IMR-90 (cell line): ENCODE measurements at regions not wholly inside any gene's neighbourhood (a gene's known extent, or its start where the extent isn't known, plus 50 kb on each side); places are given as distances from the start of the nearest gene placed in this dataset.

Experiments
- ATAC-seq: fragments of 200-7000 bp; cut with Tn5 transposase; 2 replicates; pipeline ENCODE4 v1.9.1; 2020; ENCODE audit warnings: low read depth, mild to moderate bottlenecking, moderate library complexity
- BruUV-seq: library from RNA; stranded (reverse); fragments of 400-500 nt; replicated peaks from 2 replicates; lab custom pipeline; 2021; lab: Mats Ljungman, UMichigan
- CTCF ChIA-PET: fragments of 300-600 bp; formaldehyde crosslinking; extraction: SDS; loops from one replicate; lab custom pipeline; 2021; ENCODE audit warnings: antibody characterized with exemption; lab: Yijun Ruan, JAX
- POLR2A ChIA-PET: fragments of 300-600 bp; sonication (Branson Sonifier 250); formaldehyde crosslinking; loops from one replicate; lab custom pipeline; 2022; ENCODE audit warnings: antibody characterized with exemption; ENCODE audit not compliant: unreplicated experiment; lab: Charles Lee
- DNase-seq: peaks from one replicate; pipeline ENCODE4 v3.0.0; 2013
- H2AFZ ChIP-seq: replicated peaks from 2 replicates; pipeline ENCODE3; 2013; ENCODE audit warnings: low read length, mild to moderate bottlenecking; ENCODE audit not compliant: poor library complexity
- H2AK5ac ChIP-seq: 2 replicates; pipeline ENCODE4 v1.6.1; 2013; ENCODE audit warnings: low read depth, low read length, inconsistent platforms
- H2AK9ac ChIP-seq: replicated peaks from 2 replicates; pipeline ENCODE3; 2013; ENCODE audit warnings: mild to moderate bottlenecking, low read depth, low read length, moderate library complexity; ENCODE audit not compliant: poor library complexity
- H2BK120ac ChIP-seq: 2 replicates; pipeline ENCODE4 v1.6.1; 2013; ENCODE audit warnings: low read depth, low read length, inconsistent platforms
- H2BK15ac ChIP-seq: 3 replicates; pipeline ENCODE4 v1.6.1; 2013; ENCODE audit warnings: low read depth, low read length, inconsistent platforms
- H2BK20ac ChIP-seq: 2 replicates; pipeline ENCODE4 v1.6.1; 2013; ENCODE audit warnings: low read depth, mild to moderate bottlenecking, inconsistent platforms, low read length, moderate library complexity
- H2BK5ac ChIP-seq: 2 replicates; pipeline ENCODE4 v1.6.1; 2013; ENCODE audit warnings: mild to moderate bottlenecking, low read depth, low read length, inconsistent platforms; ENCODE audit not compliant: poor library complexity, severe bottlenecking
- H3K14ac ChIP-seq: replicated peaks from 2 replicates; pipeline ENCODE4 v1.6.1; 2013; ENCODE audit warnings: low read depth, low read length, inconsistent platforms
- H3K18ac ChIP-seq: 2 replicates; pipeline ENCODE4 v1.6.1; 2013; ENCODE audit warnings: low read depth, low read length, control low read depth
- H3K23ac ChIP-seq: 2 replicates; pipeline ENCODE4 v1.6.1; 2013; ENCODE audit warnings: low read depth, low read length, inconsistent platforms
- H3K27ac ChIP-seq: 2 replicates; pipeline ENCODE4 v1.5.1; 2013; ENCODE audit warnings: mild to moderate bottlenecking, control low read depth, low read length; ENCODE audit not compliant: insufficient read depth
- H3K27me3 ChIP-seq: 2 replicates; pipeline ENCODE4 v1.6.1; 2013; ENCODE audit warnings: low read length; ENCODE audit not compliant: control insufficient read depth, insufficient read depth
- H3K36me3 ChIP-seq: 2 replicates; pipeline ENCODE4 v1.6.1; 2013; ENCODE audit warnings: low read length, mixed read lengths; ENCODE audit not compliant: control insufficient read depth, insufficient read depth
- H3K4ac ChIP-seq: 2 replicates; pipeline ENCODE4 v1.6.1; 2013; ENCODE audit warnings: low read depth, low read length, inconsistent platforms
- H3K4me1 ChIP-seq: 2 replicates; pipeline ENCODE4 v1.6.1; 2013; ENCODE audit warnings: low read length, mixed read lengths; ENCODE audit not compliant: control insufficient read depth, insufficient read depth
- H3K4me2 ChIP-seq: 2 replicates; pipeline ENCODE4 v1.6.1; 2013; ENCODE audit warnings: low read depth, mild to moderate bottlenecking, control low read depth, low read length, moderate library complexity
- H3K4me3 ChIP-seq: 2 replicates; pipeline ENCODE4 v1.5.1; 2013; ENCODE audit warnings: low read depth, mild to moderate bottlenecking, control low read depth, low read length, moderate library complexity; ENCODE audit not compliant: insufficient read depth
- H3K56ac ChIP-seq: 2 replicates; pipeline ENCODE4 v1.6.1; 2013; ENCODE audit warnings: low read length, inconsistent platforms; ENCODE audit not compliant: insufficient read depth; ENCODE audit errors: extremely low read depth
- H3K79me1 ChIP-seq, 2 experiments: 2 replicates each; pipeline ENCODE4 v1.6.1; 2013; ENCODE audit warnings: low read length in 2 of 2, inconsistent platforms in 1 of 2, low read depth in 1 of 2
- H3K9ac ChIP-seq: 2 replicates; pipeline ENCODE4 v1.6.1; 2013; ENCODE audit warnings: low read depth, low read length, control low read depth
- H3K9me1 ChIP-seq: 2 replicates; pipeline ENCODE4 v1.6.1; 2013; ENCODE audit warnings: low read length, inconsistent platforms; ENCODE audit not compliant: insufficient read depth
- H3K9me3 ChIP-seq: 2 replicates; pipeline ENCODE4 v1.6.1; 2013; ENCODE audit warnings: low read length; ENCODE audit not compliant: control insufficient read depth, insufficient read depth
- H4K20me1 ChIP-seq: 2 replicates; pipeline ENCODE4 v1.6.1; 2013; ENCODE audit warnings: low read length, inconsistent platforms; ENCODE audit not compliant: insufficient read depth
- H4K5ac ChIP-seq: 2 replicates; pipeline ENCODE4 v1.6.1; 2013; ENCODE audit warnings: mild to moderate bottlenecking, low read depth, low read length, control low read depth
- H4K8ac ChIP-seq, 2 experiments: 2 replicates each; pipeline ENCODE4 v1.6.1; 2013; ENCODE audit warnings: low read depth in 2 of 2, low read length in 2 of 2, control low read depth in 1 of 2, inconsistent platforms in 1 of 2
- H4K91ac ChIP-seq: 2 replicates; pipeline ENCODE4 v1.6.1; 2013; ENCODE audit warnings: low read depth, low read length, inconsistent platforms; ENCODE audit not compliant: insufficient read depth
- CEBPB ChIP-seq: IDR thresholded peaks from 2 replicates; pipeline ENCODE4 v1.6.1; 2012; ENCODE audit warnings: low read depth, low read length, improper control_type of control experiment
- CTCF ChIP-seq: conservative IDR thresholded peaks from 2 replicates; pipeline ENCODE4 v1.5.1; 2012; ENCODE audit warnings: mild to moderate bottlenecking, low read depth, low read length, improper control_type of control experiment
- POLR2A ChIP-seq: IDR thresholded peaks from 2 replicates; pipeline ENCODE4 v1.6.1; 2012; ENCODE audit warnings: mild to moderate bottlenecking, low read depth, low read length
- RAD21 ChIP-seq: IDR thresholded peaks from 2 replicates; pipeline ENCODE4 v1.6.1; 2012; ENCODE audit warnings: low read length, improper control_type of control experiment
- RCOR1 ChIP-seq: IDR thresholded peaks from 2 replicates; pipeline ENCODE4 v1.6.1; 2012; ENCODE audit warnings: mild to moderate bottlenecking, low read length, improper control_type of control experiment; ENCODE audit not compliant: insufficient replicate concordance
- USF2 ChIP-seq: fragments of 150-350 bp; IDR thresholded peaks from 2 replicates; pipeline ENCODE4 v1.6.1; 2017; ENCODE audit warnings: mild to moderate bottlenecking, antibody characterized with exemption, low read length, low read depth
- WGBS, 2 experiments: methylation state at CpG; one replicate each; pipeline versions ENCODE4 v1.1.5 to v1.1.7; 2013; ENCODE audit warnings: missing lambda C conversion rate in 2 of 2; ENCODE audit not compliant: insufficient read length in 1 of 2; ENCODE audit errors: extremely low coverage in 2 of 2; 5-methylcytosine and 5-hydroxymethylcytosine counted together
- dilution Hi-C: fragments of 300-500 bp; cut with HindIII; formaldehyde crosslinking; loops from one replicate; pipeline ENCODE4 v1.14.3; 2018; ENCODE audit warnings: low sequenced_read_pairs; ENCODE audit not compliant: unreplicated experiment
- in situ Hi-C: fragments of 300-500 bp; cut with MboI; formaldehyde crosslinking; loops from 3 replicates; pipeline ENCODE4 v1.14.3; 2019; ENCODE audit warnings: low sequenced_read_pairs, inconsistent platforms, mixed read lengths
- intact Hi-C: fragments of 100-400 bp; cut with micrococcal nuclease; formaldehyde crosslinking; loops from 2 replicates; pipeline ENCODE4 v1.10.0; 2022

GRCh38 chr16:85971902-85972638 lies 73.1 kb downstream of the IRF8 start:
- Histone ChIP-seq H2AK9ac (no peak overlapping the region), H2BK120ac (no peak overlapping the region), H2BK5ac (no peak overlapping the region), H3K23ac (no peak overlapping the region), H2AFZ (no peak overlapping the region), H2BK15ac (no peak overlapping the region), H3K9ac (no peak overlapping the region), H3K18ac (no peak overlapping the region), H3K36me3 (no peaks in the 10 kb centered on the region), H3K4me2 (no peak overlapping the region), H3K14ac (no peak overlapping the region), H3K4me3 (no peak overlapping the region), H3K9me3 (peaks cover 7% of the 10 kb centered on the region; the same call in 1 of the 2 replicates), H3K4ac (no peak overlapping the region), H2BK20ac (no peak overlapping the region), H3K9me1 (0 out of 2 replicates have a peak, but pooled peaks cover 2% of the 10 kb centered on the region), H4K5ac (no peak overlapping the region), H4K20me1 (no peaks in the 10 kb centered on the region), H3K56ac (no peak overlapping the region), H4K91ac (no peak overlapping the region), H4K8ac (no peak overlapping the region), H3K27me3 (peaks cover 41% of the 10 kb centered on the region), H3K4me1 (peaks cover 6% of the 10 kb centered on the region; the same call in 1 of the 2 replicates), H3K79me1 (no peaks in the 10 kb centered on the region), H2AK5ac (no peak overlapping the region), H3K27ac (no peak overlapping the region)
- peak; percentile 2 for DNase-seq
- dilution Hi-C loops (no loop called here), in situ Hi-C loops (no loop called here), intact Hi-C loops (no loop called here)
- ChIA-PET CTCF (no interaction called here), POLR2A (no interaction called here)
- TF ChIP-seq CEBPB (no peak), CTCF (no peak), USF2 (no peak), RAD21 (no peak), RCOR1 (no peak), POLR2A (no peak)
- 79% methylated on average over 8 of the region's 17 CpGs; no CpG with 5 or more reads in 1 of the 2 experiments for WGBS, 2 experiments
- ATAC-seq = no peak
- BruUV-seq = no TSS peak
